H9 (cell line): ENCODE measurements at regions not wholly inside any gene's neighbourhood (a gene's known extent, or its start where the extent isn't known, plus 50 kb on each side); places are given as distances from the start of the nearest gene placed in this dataset.

Source experiments
- DNase-seq: peaks from one replicate; pipeline ENCODE4 v3.0.0-alpha.2; 2017
- H2AFZ ChIP-seq: one replicate; pipeline ENCODE4 v1.6.1; 2013; ENCODE audit warnings: mild to moderate bottlenecking, low read length, control low read depth, moderate library complexity
- H2AK5ac ChIP-seq: 2 replicates; pipeline ENCODE4 v1.6.1; 2013; ENCODE audit warnings: low read length, control low read depth, mixed read lengths; ENCODE audit not compliant: insufficient read length
- H2BK120ac ChIP-seq: one replicate; pipeline ENCODE4 v1.6.1; 2013; ENCODE audit warnings: low read depth, mild to moderate bottlenecking, low read length, control low read depth, inconsistent platforms; ENCODE audit not compliant: poor library complexity, severe bottlenecking
- H2BK12ac ChIP-seq: 2 replicates; pipeline ENCODE4 v1.6.1; 2013; ENCODE audit warnings: low read length, control low read depth, mixed read lengths, low read depth; ENCODE audit not compliant: insufficient read length
- H2BK15ac ChIP-seq: 2 replicates; pipeline ENCODE4 v1.6.1; 2013; ENCODE audit warnings: low read depth, low read length, control low read depth
- H2BK20ac ChIP-seq: one replicate; pipeline ENCODE4 v1.6.1; 2013; ENCODE audit warnings: low read depth, mild to moderate bottlenecking, low read length, control low read depth, inconsistent platforms; ENCODE audit not compliant: poor library complexity, severe bottlenecking
- H2BK5ac ChIP-seq: 2 replicates; pipeline ENCODE4 v1.6.1; 2013; ENCODE audit warnings: low read length, control low read depth, mixed read lengths; ENCODE audit not compliant: insufficient read length
- H3K14ac ChIP-seq: 2 replicates; pipeline ENCODE4 v1.6.1; 2013; ENCODE audit warnings: low read length, control low read depth; ENCODE audit not compliant: insufficient read depth
- H3K18ac ChIP-seq: 2 replicates; pipeline ENCODE4 v1.6.1; 2013; ENCODE audit warnings: low read depth, mild to moderate bottlenecking, mixed read lengths, low read length, control low read depth; ENCODE audit not compliant: insufficient read length
- H3K23ac ChIP-seq: 2 replicates; pipeline ENCODE4 v1.6.1; 2013; ENCODE audit warnings: low read length, control low read depth, mixed read lengths, low read depth; ENCODE audit not compliant: insufficient read length
- H3K23me2 ChIP-seq: 2 replicates; pipeline ENCODE4 v1.6.1; 2013; ENCODE audit warnings: low read depth, mild to moderate bottlenecking, mixed read lengths, low read length, control low read depth; ENCODE audit not compliant: insufficient read length, poor library complexity, severe bottlenecking
- H3K27ac ChIP-seq: 2 replicates; pipeline ENCODE4 v1.5.1; 2013; ENCODE audit warnings: low read length, control low read depth, mixed read lengths, low read depth; ENCODE audit not compliant: insufficient read length
- H3K27me3 ChIP-seq: 2 replicates; pipeline ENCODE4 v1.6.1; 2013; ENCODE audit warnings: low read length, control low read depth, inconsistent platforms; ENCODE audit not compliant: insufficient read depth
- H3K4ac ChIP-seq: 2 replicates; pipeline ENCODE4 v1.6.1; 2013; ENCODE audit warnings: low read depth, mild to moderate bottlenecking, control low read depth, inconsistent platforms, low read length, moderate library complexity
- H3K4me1 ChIP-seq: 2 replicates; pipeline ENCODE4 v1.6.1; 2013; ENCODE audit warnings: low read length, control low read depth, inconsistent platforms; ENCODE audit not compliant: insufficient read depth
- H3K4me2 ChIP-seq: 2 replicates; pipeline ENCODE4 v1.6.1; 2013; ENCODE audit warnings: low read length, control low read depth, mixed read lengths; ENCODE audit not compliant: insufficient read length, insufficient read depth
- H3K56ac ChIP-seq: 2 replicates; pipeline ENCODE4 v1.6.1; 2013; ENCODE audit warnings: low read depth, mild to moderate bottlenecking, mixed read lengths, low read length, control low read depth; ENCODE audit not compliant: insufficient read length
- H3K79me1 ChIP-seq: 2 replicates; pipeline ENCODE4 v1.6.1; 2013; ENCODE audit warnings: low read depth, mild to moderate bottlenecking, moderate library complexity, low read length, control low read depth, inconsistent platforms; ENCODE audit not compliant: insufficient read depth, poor library complexity, severe bottlenecking
- H3K79me2 ChIP-seq: 2 replicates; pipeline ENCODE4 v1.6.1; 2013; ENCODE audit warnings: low read length, control low read depth, inconsistent platforms; ENCODE audit not compliant: insufficient read depth
- H3K9ac ChIP-seq: 2 replicates; pipeline ENCODE4 v1.6.1; 2013; ENCODE audit warnings: low read length, control low read depth, mixed read lengths; ENCODE audit not compliant: insufficient read length; ENCODE audit errors: extremely low read depth
- H3K9me3 ChIP-seq: one replicate; pipeline ENCODE4 v1.6.1; 2013; ENCODE audit warnings: low read depth, low read length, inconsistent platforms; ENCODE audit not compliant: control insufficient read depth
- H3T11ph ChIP-seq: one replicate; pipeline ENCODE4 v1.6.1; 2013; ENCODE audit warnings: mild to moderate bottlenecking, low read length, control low read depth, inconsistent platforms
- H4K20me1 ChIP-seq: one replicate; pipeline ENCODE4 v1.6.1; 2013; ENCODE audit not compliant: control insufficient read depth, insufficient read length, insufficient read depth
- H4K5ac ChIP-seq: 2 replicates; pipeline ENCODE4 v1.6.1; 2013; ENCODE audit warnings: low read depth, mild to moderate bottlenecking, mixed read lengths, low read length, control low read depth; ENCODE audit not compliant: insufficient read length
- H4K8ac ChIP-seq: replicated peaks from 2 replicates; pipeline ENCODE4 v1.6.1; 2013; ENCODE audit warnings: low read length, control low read depth, mixed read lengths, low read depth; ENCODE audit not compliant: insufficient read length
- H4K91ac ChIP-seq: 2 replicates; pipeline ENCODE4 v1.6.1; 2013; ENCODE audit warnings: low read depth, mild to moderate bottlenecking, moderate library complexity, mixed read lengths, low read length, control low read depth; ENCODE audit not compliant: insufficient read length
- H3K27ac Mint-ChIP-seq, 3 experiments: 2 replicates in 2 of 3; 3 replicates in 1 of 3; pipeline ENCODE4 v1.8.0; 2020 to 2021; ENCODE audit warnings: mixed read lengths in 3 of 3, mild to moderate bottlenecking in 1 of 3, moderate library complexity in 1 of 3
- H3K27me3 Mint-ChIP-seq: 2 replicates; pipeline ENCODE4 v1.8.0; 2021; ENCODE audit warnings: low read depth, mild to moderate bottlenecking, moderate library complexity, mixed read lengths
- H3K36me3 Mint-ChIP-seq, 3 experiments: 2 replicates in 2 of 3; 3 replicates in 1 of 3; pipeline ENCODE4 v1.8.0; 2020 to 2021; ENCODE audit warnings: low read depth in 3 of 3, mixed read lengths in 3 of 3; ENCODE audit not compliant: insufficient read depth in 1 of 3
- H3K4me1 Mint-ChIP-seq, 2 experiments: 2 replicates each; pipeline ENCODE4 v1.8.0; 2020; ENCODE audit warnings: mixed read lengths in 2 of 2
- H3K4me3 Mint-ChIP-seq, 2 experiments: 2 replicates in 1 of 2; 3 replicates in 1 of 2; pipeline ENCODE4 v1.8.0; 2020 to 2021; ENCODE audit warnings: mild to moderate bottlenecking in 2 of 2, mixed read lengths in 2 of 2, moderate library complexity in 1 of 2
- H3K9me3 Mint-ChIP-seq, 2 experiments: 2 replicates in 1 of 2; 3 replicates in 1 of 2; pipeline ENCODE4 v1.8.0; 2020; ENCODE audit warnings: mild to moderate bottlenecking in 2 of 2, mixed read lengths in 2 of 2, moderate library complexity in 1 of 2
- WGBS: extraction: QIAGEN DNeasy Blood & Tissue Kit; methylation state at CpG from one replicate; pipeline ENCODE4 v1.1.7; 2013; ENCODE audit warnings: missing lambda C conversion rate, low lambda C conversion rate, mixed read lengths; ENCODE audit not compliant: insufficient read length; ENCODE audit errors: extremely low coverage; 5-methylcytosine and 5-hydroxymethylcytosine counted together
- TF ChIP-seq, protein P1 (sequence below): fragments of 200-600 bp; sonication (generic); conservative IDR thresholded peaks from 3 replicates; pipeline ENCODE4 v1.8.0; 2021; ENCODE audit warnings: antibody characterized with exemption, mild to moderate bottlenecking

DNA sequence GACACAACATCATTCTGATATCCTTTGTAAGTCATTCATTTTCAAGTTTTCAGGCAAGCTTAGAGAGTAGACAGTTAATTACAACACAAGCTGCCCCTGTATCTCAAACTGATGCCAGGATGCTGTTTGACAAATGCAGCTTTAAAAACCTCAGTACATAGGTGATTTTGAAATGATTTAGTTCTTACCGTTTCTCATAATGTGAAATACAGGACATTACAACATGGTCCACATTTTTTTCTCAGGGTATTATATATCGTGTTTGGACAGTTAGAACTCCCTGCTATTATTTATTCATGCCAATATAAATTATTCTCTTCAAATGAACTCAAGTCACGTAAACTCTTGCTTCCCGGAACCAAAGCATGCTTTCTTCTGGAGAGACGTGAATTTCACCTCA, 1013.9 kb downstream of the EPHA3 start:
- Histone ChIP-seq H2AFZ (no peak overlapping the region), H3K9ac (no peak overlapping the region), H3K18ac (no peak overlapping the region), H4K20me1 (no peaks in the 10 kb centered on the region), H3K23ac (no peak overlapping the region), H3K27me3 (no peaks in the 10 kb centered on the region), H4K8ac (no peak overlapping the region), H3K4me1 (no peaks in the 10 kb centered on the region), H3K79me1 (no peaks in the 10 kb centered on the region), H2BK5ac (no peak overlapping the region), H3K79me2 (no peaks in the 10 kb centered on the region), H2BK20ac (no peak overlapping the region), H3K14ac (no peak overlapping the region), H3K9me3 (peaks cover 4% of the 10 kb centered on the region), H3K4me2 (no peak overlapping the region), H3T11ph (no peak overlapping the region), H2BK120ac (no peak overlapping the region), H3K4ac (no peak overlapping the region), H2BK15ac (no peak overlapping the region), H4K5ac (no peak overlapping the region), H2AK5ac (no peak overlapping the region), H2BK12ac (no peak overlapping the region), H4K91ac (no peak overlapping the region), H3K27ac (no peak overlapping the region), H3K23me2 (no peaks in the 10 kb centered on the region), H3K56ac (no peak overlapping the region)
- no CpG with 5 or more reads among the region's 5 CpGs for WGBS
- Mint-ChIP-seq H3K9me3 (peaks cover 9 to 30% of the 10 kb centered on the region in 2 experiments), H3K27me3 (no peaks in the 10 kb centered on the region; the same call in 1 of the 2 replicates), H3K4me3 (no peak overlapping the region), H3K36me3 (peaks cover 0 to 10% (median 2%) of the 10 kb centered on the region in 3 experiments; a peak in 4 of 7 replicates), H3K4me1 (no peaks in the 10 kb centered on the region), H3K27ac (no peak overlapping the region)
- no peak for DNase-seq
- TF ChIP-seq, protein P1, sequence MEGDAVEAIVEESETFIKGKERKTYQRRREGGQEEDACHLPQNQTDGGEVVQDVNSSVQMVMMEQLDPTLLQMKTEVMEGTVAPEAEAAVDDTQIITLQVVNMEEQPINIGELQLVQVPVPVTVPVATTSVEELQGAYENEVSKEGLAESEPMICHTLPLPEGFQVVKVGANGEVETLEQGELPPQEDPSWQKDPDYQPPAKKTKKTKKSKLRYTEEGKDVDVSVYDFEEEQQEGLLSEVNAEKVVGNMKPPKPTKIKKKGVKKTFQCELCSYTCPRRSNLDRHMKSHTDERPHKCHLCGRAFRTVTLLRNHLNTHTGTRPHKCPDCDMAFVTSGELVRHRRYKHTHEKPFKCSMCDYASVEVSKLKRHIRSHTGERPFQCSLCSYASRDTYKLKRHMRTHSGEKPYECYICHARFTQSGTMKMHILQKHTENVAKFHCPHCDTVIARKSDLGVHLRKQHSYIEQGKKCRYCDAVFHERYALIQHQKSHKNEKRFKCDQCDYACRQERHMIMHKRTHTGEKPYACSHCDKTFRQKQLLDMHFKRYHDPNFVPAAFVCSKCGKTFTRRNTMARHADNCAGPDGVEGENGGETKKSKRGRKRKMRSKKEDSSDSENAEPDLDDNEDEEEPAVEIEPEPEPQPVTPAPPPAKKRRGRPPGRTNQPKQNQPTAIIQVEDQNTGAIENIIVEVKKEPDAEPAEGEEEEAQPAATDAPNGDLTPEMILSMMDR, result no peak
